Choroid plexus epithelial cell (primary cell): ENCODE measurements at regions not wholly inside any gene's neighbourhood (a gene's known extent, or its start where the extent isn't known, plus 50 kb on each side); places are given as distances from the start of the nearest gene placed in this dataset.

Source experiments
- DNase-seq: peaks from one replicate; pipeline ENCODE4 v3.0.0-alpha.2; 2010; ENCODE audit warnings: low read depth
- H3K4me3 ChIP-seq: 2 replicates; pipeline ENCODE4 v1.5.1; 2011; ENCODE audit warnings: low read depth, mild to moderate bottlenecking, control low read depth, low read length, moderate library complexity
- CTCF ChIP-seq: conservative IDR thresholded peaks from 2 replicates; pipeline ENCODE4 v1.5.1; 2011; ENCODE audit warnings: low read depth, mild to moderate bottlenecking, control low read depth, inconsistent platforms, low read length, moderate library complexity

DNA sequence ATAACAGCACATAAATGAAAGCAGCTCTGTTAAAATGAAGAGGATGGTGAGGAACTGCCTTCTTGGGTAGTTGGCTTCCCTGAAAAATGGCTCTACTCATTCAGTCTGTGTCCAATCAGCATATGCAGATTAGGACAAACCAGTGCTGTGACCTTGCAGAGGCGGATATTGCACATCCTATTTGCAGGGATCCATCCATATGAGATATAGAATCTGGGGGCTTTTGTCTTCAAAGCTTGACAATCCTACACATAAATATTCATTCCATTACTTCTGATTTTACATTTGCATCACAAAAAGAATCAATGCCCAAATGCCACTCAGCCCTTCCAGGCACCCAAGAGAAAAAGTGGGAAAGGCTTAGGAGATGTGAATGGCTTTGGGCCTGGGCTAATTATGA is 383.7 kb downstream of the EMP1 start:
- DNase-seq: no peak
- H3K4me3 ChIP-seq: no peak overlapping the region
- no peak for TF ChIP-seq CTCF

- TF ChIP-seq CTCF: no peak
- H3K4me3 ChIP-seq: no peak overlapping the region
- DNase-seq: no peak
These were observed 380.5 kb downstream of the EMP1 start for GRCh38 chr12:13576935-13577500.

- no peak for TF ChIP-seq CTCF
- no peak overlapping the region for H3K4me3 ChIP-seq
- DNase-seq: peak; percentile 51
These were observed 377.3 kb downstream of the EMP1 start for GRCh38 chr12:13573698-13574321.

- DNase-seq: no peak
- no peak for TF ChIP-seq CTCF
- H3K4me3 ChIP-seq: no peak overlapping the region
These were observed 374.5 kb downstream of the EMP1 start for GRCh38 chr12:13571035-13571434.

- TF ChIP-seq CTCF: no peak
- peak; percentile 5 for DNase-seq
These were observed 373.6 kb downstream of the EMP1 start for GRCh38 chr12:13570005-13570694.

GRCh38 chr12:13566292-13566691 is 369.8 kb downstream of the EMP1 start:
- no peak for TF ChIP-seq CTCF

More at GRCh38 chr12:13570005-13570694, 373.6 kb downstream of the EMP1 start:
- H3K4me3 ChIP-seq: no peak overlapping the region

More at GRCh38 chr12:13566292-13566691, 369.8 kb downstream of the EMP1 start:
- DNase-seq: peak; percentile 1
- no peak overlapping the region for H3K4me3 ChIP-seq
